ENCODE measurements at regions not wholly inside any gene's neighbourhood (a gene's known extent, or its start where the extent isn't known, plus 50 kb on each side); places are given as distances from the start of the nearest gene placed in this dataset.

- Histone ChIP-seq H3K9me3 (no peaks in the 10 kb centered on the region), H3K4me1 (no peaks in the 10 kb centered on the region), H3K4me3 (no peak overlapping the region), H3K36me3 (no peaks in the 10 kb centered on the region), H3K27me3 (peaks cover 12% of the 10 kb centered on the region), H3K27ac (no peak overlapping the region)
- WGBS, 2 donors (ENCODE audit: low coverage in 1 of 2), result no CpG with 5 or more reads among the region's 1 CpG
- no peak for TF ChIP-seq CTCF (IDR thresholded peaks at IDR 0.05)
- TF ChIP-seq EP300 (IDR thresholded peaks at IDR 0.05), result no peak
- TF ChIP-seq POLR2A (IDR thresholded peaks at IDR 0.05), result no peak
- no peak for TF ChIP-seq POLR2AphosphoS5 (IDR thresholded peaks at IDR 0.05)
- ATAC-seq, result peak; percentile 34
These were observed 57.9 kb downstream of the FANCF start for GRCh38 chr11:22567759-22568158.

- TF ChIP-seq POLR2A (IDR thresholded peaks at IDR 0.05) (no peak), CTCF (IDR thresholded peaks at IDR 0.05) (no peak), POLR2AphosphoS5 (IDR thresholded peaks at IDR 0.05) (no peak), EP300 (IDR thresholded peaks at IDR 0.05) (no peak)
- Histone ChIP-seq H3K27me3 (peaks cover 12% of the 10 kb centered on the region), H3K27ac (no peak overlapping the region), H3K4me3 (no peak overlapping the region), H3K36me3 (no peaks in the 10 kb centered on the region), H3K9me3 (no peaks in the 10 kb centered on the region), H3K4me1 (no peaks in the 10 kb centered on the region)
- ATAC-seq, result no peak
- WGBS, 2 donors (ENCODE audit: low coverage in 1 of 2), result 40 to 83% methylated on average over 1 to 2 of the region's 2 CpGs
These were observed 59.3 kb downstream of the FANCF start for GRCh38 chr11:22566293-22566692.

GRCh38 chr11:22561283-22561682 is 64.3 kb downstream of the FANCF start:
- TF ChIP-seq CTCF (IDR thresholded peaks at IDR 0.05) (no peak), POLR2A (IDR thresholded peaks at IDR 0.05) (no peak), POLR2AphosphoS5 (IDR thresholded peaks at IDR 0.05) (no peak), EP300 (IDR thresholded peaks at IDR 0.05) (no peak)
- Histone ChIP-seq H3K27ac (no peak overlapping the region), H3K4me3 (no peak overlapping the region), H3K27me3 (peaks cover 2% of the 10 kb centered on the region), H3K4me1 (no peaks in the 10 kb centered on the region), H3K36me3 (no peaks in the 10 kb centered on the region), H3K9me3 (no peaks in the 10 kb centered on the region)
- no peak for ATAC-seq
- 68 to 69% methylated on average over 2 of the region's 2 CpGs for WGBS, 2 donors (ENCODE audit: low coverage in 1 of 2)

GRCh38 chr11:22559416-22559815 is 66.2 kb downstream of the FANCF start:
- 41 to 51% methylated on average over 2 of the region's 2 CpGs for WGBS, 2 donors (ENCODE audit: low coverage in 1 of 2)
- Histone ChIP-seq H3K36me3 (no peaks in the 10 kb centered on the region), H3K9me3 (no peaks in the 10 kb centered on the region), H3K4me1 (no peaks in the 10 kb centered on the region), H3K27ac (no peak overlapping the region), H3K27me3 (no peaks in the 10 kb centered on the region), H3K4me3 (no peak overlapping the region)
- TF ChIP-seq POLR2AphosphoS5 (IDR thresholded peaks at IDR 0.05), result no peak
- no peak for TF ChIP-seq POLR2A (IDR thresholded peaks at IDR 0.05)
- no peak for TF ChIP-seq EP300 (IDR thresholded peaks at IDR 0.05)
- ATAC-seq, result no peak

- TF ChIP-seq POLR2AphosphoS5 (IDR thresholded peaks at IDR 0.05) (no peak), EP300 (IDR thresholded peaks at IDR 0.05) (no peak), POLR2A (IDR thresholded peaks at IDR 0.05) (no peak), CTCF (IDR thresholded peaks at IDR 0.05) (no peak)
- H3K9me3 ChIP-seq, result no peaks in the 10 kb centered on the region
- no peak for ATAC-seq
- no peak overlapping the region for H3K27ac ChIP-seq
- H3K36me3 ChIP-seq, result no peaks in the 10 kb centered on the region
- H3K4me1 ChIP-seq, result no peaks in the 10 kb centered on the region
- H3K4me3 ChIP-seq, result no peak overlapping the region
- 18 to 31% methylated on average over 4 of the region's 4 CpGs for WGBS, 2 donors (ENCODE audit: low coverage in 1 of 2)
- no peaks in the 10 kb centered on the region for H3K27me3 ChIP-seq
These were observed 67.0 kb downstream of the FANCF start for GRCh38 chr11:22558664-22559063.
